Daoy (cell line): ENCODE measurements at regions not wholly inside any gene's neighbourhood (a gene's known extent, or its start where the extent isn't known, plus 50 kb on each side); places are given as distances from the start of the nearest gene placed in this dataset.
"Not testable (repeated sequence)": the region's sequence is repeated elsewhere in the genome, so short reads cannot be mapped to it uniquely, and the experiment has no call there.

ENCODE experiments used
- DNase-seq: peaks from one replicate; pipeline ENCODE4 v3.0.0-alpha.2; 2015; ENCODE audit warnings: low read depth

DNA sequence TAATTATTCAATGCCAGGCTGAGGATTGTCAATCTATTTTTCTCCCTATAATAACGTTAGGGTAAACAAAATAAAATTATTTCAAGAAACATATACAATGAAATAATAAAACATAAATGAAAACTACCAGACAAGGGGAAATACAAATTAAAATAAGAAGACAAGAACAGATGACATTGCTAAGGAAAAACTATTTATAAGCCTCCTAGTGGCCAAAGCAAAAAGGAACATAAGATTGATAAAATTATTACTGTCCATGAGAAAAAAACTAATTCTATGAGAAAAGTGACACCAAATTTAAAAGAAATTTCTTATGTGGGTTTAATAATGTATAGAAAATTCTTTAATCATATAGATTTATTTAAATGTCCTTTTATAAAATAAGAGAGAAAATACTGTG lies 294.7 kb downstream of the TTC6 start:
- no peak for DNase-seq

DNA sequence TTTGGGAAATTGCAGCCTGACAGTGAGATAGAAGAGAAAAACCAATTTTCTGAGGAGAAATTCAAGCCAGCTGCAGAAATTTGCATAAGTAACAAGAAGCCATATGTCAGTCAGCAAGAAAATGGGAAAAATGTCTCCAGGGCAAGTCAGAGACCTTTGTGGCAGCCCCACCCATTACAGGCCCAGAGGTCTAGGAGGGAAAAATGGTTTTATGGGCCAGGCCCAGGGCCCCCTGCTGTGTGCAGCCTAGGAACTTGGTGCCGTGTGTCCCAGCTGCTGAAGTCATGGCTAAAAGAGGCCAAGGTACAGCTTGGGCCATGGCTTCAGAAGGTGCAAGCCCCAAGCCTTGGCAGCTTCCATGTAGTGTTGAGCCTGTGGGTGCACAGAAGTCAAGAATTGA lies 296.1 kb downstream of the TTC6 start:
- not testable (repeated sequence) for DNase-seq

GRCh38 chr14:37894463-37894862 lies 299.0 kb downstream of the TTC6 start:
- DNase-seq = no peak

GRCh38 chr14:37899365-37899764 lies 303.9 kb downstream of the TTC6 start:
- no peak for DNase-seq

GRCh38 chr14:37900561-37900960 lies 305.1 kb downstream of the TTC6 start:
- DNase-seq = no peak

- peak; percentile 55 for DNase-seq
These were observed 305.7 kb upstream of the SSTR1 start for GRCh38 chr14:37901978-37902377.

DNA sequence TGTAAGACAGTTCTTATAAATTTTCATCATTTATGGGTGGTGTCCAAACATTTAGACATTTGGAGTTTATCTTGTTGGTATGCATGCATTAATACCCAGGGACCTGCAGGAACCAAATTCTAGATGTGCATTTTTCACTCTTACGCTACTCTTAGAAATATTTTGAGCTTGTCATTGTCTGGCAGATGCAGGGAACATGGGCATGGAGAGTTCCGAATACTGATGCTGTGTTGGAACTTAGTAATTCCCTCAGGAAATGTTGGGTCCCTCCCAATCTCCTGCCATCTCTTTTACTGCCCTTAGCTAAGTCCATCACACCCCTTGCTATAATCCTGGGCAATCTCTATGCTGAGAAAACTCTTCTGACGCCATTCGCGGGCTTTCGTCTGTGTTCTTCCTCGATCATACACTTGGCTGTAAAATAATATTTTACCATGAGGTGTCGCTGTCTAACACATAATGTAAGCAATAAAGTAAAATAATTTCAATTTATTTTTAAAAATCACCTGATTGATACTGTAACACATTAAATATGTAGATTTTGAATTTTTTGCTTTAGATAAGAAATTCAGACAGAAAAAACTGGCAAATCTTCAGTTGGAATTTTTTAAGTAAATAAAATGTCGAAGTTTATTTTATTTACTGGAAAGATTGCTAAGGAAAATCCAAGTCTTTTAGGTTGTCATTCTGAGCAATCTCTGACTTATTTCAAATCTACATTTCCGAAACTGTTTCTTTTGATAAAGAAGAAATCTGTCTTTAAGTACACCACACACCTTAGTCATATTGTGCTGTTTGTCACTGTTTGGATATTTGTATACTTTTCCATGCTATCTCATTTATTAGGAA lies 304.1 kb upstream of the SSTR1 start:
- peak; percentile 51 for DNase-seq

GRCh38 chr14:37924622-37925021 lies 283.1 kb upstream of the SSTR1 start:
- no peak for DNase-seq

GRCh38 chr14:37932008-37932407 lies 275.7 kb upstream of the SSTR1 start:
- DNase-seq = no peak

DNA sequence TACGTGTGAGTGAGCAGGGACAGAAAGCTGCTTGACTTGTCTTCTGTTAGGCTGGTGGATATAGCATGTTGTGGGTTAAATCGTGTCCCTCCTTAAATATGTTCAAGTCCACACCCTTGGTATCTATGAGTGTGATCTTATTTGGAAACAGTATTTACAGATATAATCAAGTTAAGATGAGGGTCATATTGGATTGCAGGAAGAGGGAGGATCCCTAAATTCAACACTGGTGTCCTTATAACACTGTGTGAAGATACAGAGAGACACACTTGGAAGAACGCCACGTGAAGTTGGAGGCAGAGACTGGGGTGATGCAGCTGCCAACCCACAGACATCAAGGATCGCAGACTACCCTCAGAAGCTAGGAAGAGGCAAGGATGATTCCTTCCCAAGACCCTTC lies 275.2 kb upstream of the SSTR1 start:
- no peak for DNase-seq

DNA sequence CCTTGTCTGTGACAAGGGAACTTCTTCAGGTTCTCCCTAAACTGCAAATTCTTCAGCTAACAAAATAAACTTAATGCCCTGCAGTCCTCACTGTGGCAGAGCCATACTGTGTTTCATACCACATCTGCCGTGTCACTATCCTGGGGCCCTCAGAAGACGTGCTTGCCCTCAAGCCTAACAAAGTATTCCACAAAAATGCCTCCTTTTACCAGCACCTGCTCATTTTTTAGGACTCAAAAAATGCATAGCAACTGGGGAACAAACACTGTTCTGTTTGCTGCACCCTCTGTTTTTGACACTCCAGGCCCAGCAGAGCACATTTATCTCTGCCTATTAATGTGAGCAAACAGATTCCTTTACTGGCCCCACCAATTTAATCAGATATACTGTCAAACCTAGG lies 270.7 kb upstream of the SSTR1 start:
- no peak for DNase-seq

- no peak for DNase-seq
These were observed 268.2 kb upstream of the SSTR1 start for GRCh38 chr14:37939442-37940028.

DNA sequence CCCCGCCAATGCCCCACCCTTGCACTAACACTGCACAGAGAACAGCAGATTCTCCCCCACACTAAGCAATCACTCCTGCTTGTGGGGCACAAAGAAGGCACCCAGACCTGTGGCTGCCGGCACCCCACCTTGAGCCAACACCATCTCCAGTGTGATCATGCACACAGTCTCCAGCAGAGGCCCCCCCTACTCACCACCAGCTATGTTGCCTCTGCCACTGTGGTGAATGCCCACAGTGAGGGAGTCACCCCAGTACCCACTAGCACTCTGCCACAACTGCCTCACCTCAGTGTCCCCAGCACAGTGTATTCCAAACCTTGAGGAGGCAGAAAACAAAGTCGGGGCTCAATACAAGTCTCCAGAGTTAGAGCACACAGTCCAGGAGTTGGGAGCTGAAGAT lies 261.7 kb upstream of the SSTR1 start:
- no peak for DNase-seq

DNA sequence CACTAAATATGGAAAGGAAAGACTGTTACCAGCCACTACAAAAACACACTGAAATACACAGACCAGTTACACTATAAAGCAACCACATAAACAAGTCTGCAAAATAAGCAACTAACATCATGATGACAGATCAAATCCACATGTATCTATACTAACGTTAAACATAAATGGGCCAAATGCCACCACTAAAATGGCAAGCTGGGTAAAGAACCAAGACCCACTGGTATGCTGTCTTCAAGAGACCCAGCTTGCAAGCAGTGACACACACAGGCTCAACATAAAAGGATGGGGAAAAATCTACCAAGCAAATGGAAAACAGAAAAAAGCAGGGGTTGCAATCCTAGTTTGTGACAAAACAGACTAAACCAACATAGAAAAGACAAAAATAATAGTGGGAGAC lies 260.9 kb upstream of the SSTR1 start:
- no peak for DNase-seq

GRCh38 chr14:37948266-37948665 lies 259.4 kb upstream of the SSTR1 start:
- no peak for DNase-seq

DNA sequence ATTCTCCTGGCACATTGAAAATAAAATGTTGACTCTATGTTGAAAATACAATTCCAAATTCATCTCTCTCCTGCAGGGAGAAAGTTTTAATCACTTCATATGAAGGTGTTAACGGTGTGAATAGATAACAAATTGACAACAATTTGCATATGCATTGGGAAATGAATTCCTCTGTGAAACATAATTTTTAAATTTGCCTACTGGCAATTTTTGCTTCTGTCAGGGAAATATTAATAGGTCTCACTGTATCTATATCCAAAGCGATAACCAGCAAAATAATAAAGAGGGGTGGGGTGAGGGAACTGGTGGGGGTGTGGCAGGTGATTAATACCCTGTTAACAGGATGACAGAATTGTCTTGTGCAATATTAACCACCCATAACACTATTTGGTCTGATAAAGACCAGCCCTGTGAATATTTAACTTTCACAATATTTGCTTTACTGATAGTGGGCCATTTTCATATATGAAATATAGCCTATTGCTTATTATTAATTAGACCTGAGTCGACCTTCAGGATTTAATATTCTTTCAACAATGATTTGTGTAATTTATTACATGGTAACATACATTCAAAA lies 239.0 kb upstream of the SSTR1 start:
- no peak for DNase-seq

DNA sequence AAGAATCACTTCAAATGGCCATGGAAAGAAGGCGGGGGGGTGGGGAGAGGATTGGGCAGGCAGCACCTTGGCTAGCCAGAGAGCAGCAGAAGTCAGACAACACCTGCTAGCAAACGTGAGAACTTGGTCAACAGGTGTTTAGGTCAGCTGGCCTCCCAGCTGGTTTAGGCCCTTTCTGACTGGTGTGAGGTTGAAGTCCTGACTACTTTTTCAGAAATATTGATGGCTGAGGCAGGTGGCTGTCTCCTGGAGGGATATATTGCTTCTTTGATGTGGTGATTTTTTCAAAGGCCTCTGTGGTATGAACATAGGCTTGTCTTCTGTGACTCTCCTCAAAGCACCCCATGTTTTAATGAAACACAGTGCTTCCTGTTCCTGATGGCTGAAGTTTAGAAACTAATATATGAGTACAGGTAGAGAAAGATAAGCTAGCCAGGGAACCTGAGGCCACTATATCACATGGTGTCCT lies 238.2 kb upstream of the SSTR1 start:
- DNase-seq = no peak

- no peak for DNase-seq
These were observed 237.0 kb upstream of the SSTR1 start for GRCh38 chr14:37970696-37971095.

GRCh38 chr14:37972941-37973887 lies 234.5 kb upstream of the SSTR1 start:
- no peak for DNase-seq

- DNase-seq = no peak
These were observed 233.3 kb upstream of the SSTR1 start for GRCh38 chr14:37974421-37974820.

GRCh38 chr14:37977481-37977880 lies 230.2 kb upstream of the SSTR1 start:
- DNase-seq = no peak
